ENCODE measurements at regions not wholly inside any gene's neighbourhood (a gene's known extent, or its start where the extent isn't known, plus 50 kb on each side); places are given as distances from the start of the nearest gene placed in this dataset.

GRCh38 chr5:120848883-120849282 lies 384.8 kb downstream of the PRR16 start:
- TF ChIP-seq SMC3 (IDR thresholded peaks at IDR 0.05; ENCODE audit: low read depth, low read length) = no peak
- no peak for TF ChIP-seq CTCF (conservative IDR thresholded peaks at IDR 0.05; ENCODE audit: low read depth, low read length)
- no peak for TF ChIP-seq POLR2A (IDR thresholded peaks at IDR 0.05; ENCODE audit: low read depth, low read length)
- TF ChIP-seq MXI1 (IDR thresholded peaks at IDR 0.05; ENCODE audit: borderline replicate concordance, low read depth, low read length) = no peak
- no peak for TF ChIP-seq ELK1 (IDR thresholded peaks at IDR 0.05; ENCODE audit: borderline replicate concordance, low read depth, low read length)
- no peak for TF ChIP-seq BHLHE40 (IDR thresholded peaks at IDR 0.05; ENCODE audit: low read depth, low read length)
- no peak for TF ChIP-seq MAZ (IDR thresholded peaks at IDR 0.05; ENCODE audit: borderline replicate concordance, low read depth, low read length)
- TF ChIP-seq MAFK (IDR thresholded peaks at IDR 0.05; ENCODE audit: low read depth, low read length) = no peak
- TF ChIP-seq FOS (IDR thresholded peaks at IDR 0.05; ENCODE audit: low read depth, low read length) = no peak

All from IMR-90 (cell line).